NCI-H2196 (cell line): ENCODE measurements at regions not wholly inside any gene's neighbourhood (a gene's known extent, or its start where the extent isn't known, plus 50 kb on each side); places are given as distances from the start of the nearest gene placed in this dataset.

Experiments used
- DNase-seq: peaks from one replicate; lab custom pipeline; 2025; ENCODE audit not compliant: unreplicated experiment; lab: John Stamatoyannopoulos, UW

- DNase-seq, result no peak
Measured at GRCh38 chr16:79769928-79770243, 169.3 kb upstream of the MAF start.

DNA sequence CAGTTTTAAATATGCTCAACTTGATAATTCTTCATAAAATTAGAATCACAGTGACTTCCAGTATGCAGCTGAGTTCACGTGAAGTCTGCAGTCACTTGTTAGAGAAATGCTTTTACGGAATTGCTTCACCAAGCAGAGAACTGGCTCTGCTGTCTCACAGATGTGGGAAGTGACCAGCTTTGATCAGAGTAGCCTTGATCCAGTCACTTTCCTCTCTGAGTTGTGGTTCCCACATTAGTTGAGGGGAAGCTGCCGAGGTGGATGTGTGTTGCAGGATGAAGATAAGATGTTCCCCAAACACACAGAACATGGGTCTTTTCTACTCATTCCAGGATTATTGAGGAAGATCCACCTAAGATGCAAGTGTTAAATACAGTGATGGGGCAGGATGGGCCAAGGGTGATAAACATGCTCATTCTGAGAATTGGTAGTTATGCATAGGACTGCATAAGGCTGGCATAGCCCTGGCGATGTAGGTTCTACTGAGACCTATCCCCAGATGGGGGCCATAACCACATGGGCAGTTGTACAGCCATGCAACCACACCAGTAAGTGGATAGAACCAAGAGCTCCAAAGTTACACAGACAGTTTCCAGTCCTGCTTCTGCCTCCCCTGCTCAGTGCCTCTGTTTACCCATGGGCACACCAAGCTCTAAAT is 168.9 kb upstream of the MAF start:
- DNase-seq, result no peak

GRCh38 chr16:79768276-79768970 is 167.9 kb upstream of the MAF start:
- DNase-seq, result no peak

DNA sequence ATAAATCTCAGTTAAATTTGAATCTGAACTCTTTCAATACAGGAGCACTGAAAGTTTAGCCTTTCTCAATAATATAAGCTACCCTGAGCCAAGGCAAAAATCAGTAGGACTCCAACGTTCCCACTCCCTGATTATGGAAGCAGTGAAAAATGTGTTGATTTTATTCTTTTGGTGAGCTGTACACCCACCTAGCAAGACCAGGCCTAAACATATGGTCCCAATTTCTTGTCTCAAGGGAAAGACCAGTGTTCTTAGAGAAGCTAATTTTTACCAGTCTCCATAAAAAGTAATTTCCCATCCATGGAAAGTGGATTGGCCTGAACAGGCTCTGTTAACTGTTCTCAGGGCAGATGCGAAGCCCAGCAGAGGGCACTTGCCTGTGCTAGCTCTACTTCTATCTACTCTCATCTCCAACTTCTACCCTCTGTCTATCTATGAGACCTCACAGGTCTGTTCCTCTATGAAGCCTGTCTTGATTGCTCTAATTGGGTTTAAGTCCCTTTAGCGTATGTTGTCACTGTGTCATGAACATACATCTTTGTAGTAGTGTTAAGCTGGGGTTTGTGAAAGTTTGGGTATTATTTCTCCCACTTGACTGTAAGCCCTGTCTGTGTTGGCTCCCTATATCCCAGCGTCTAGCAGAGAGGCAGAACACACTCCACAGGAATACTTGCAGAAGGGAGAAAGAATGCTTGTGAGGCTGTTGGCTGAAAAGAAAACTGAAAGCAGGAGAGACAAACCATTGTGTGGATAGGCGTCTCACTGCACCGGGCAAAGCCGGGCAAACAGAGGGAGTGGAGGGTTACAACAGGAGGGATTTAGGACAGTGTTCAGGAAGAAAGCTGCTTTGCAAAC is 167.1 kb upstream of the MAF start:
- DNase-seq, result no peak

DNA sequence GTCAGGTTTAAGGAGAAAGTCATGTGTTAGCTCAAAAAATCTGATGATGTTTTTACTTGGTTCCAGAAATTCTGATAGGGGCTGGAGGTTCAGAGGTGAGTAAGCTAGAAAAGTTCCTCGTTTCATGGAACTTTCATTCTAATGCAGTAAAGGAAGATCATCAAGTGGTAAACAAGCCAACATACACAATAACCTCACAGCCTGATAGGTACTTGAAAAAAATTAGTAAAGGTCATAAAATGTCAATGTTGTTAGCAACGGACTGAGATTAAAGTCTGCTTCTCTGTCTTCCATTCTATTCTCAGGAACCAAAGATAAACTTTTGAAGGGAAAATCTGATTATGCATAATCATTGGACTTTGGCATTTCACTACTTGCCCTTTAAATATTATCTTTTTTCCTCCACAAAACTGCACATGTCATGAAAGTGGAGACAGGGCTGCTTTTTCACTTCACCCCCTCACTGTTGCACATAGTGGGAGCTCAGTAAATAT is 165.4 kb upstream of the MAF start:
- no peak for DNase-seq

GRCh38 chr16:79765431-79765830 is 164.9 kb upstream of the MAF start:
- DNase-seq, result no peak

GRCh38 chr16:79764415-79765110 is 164.0 kb upstream of the MAF start:
- DNase-seq, result no peak

GRCh38 chr16:79762217-79762616 is 161.7 kb upstream of the MAF start:
- no peak for DNase-seq

GRCh38 chr16:79758615-79759346 is 158.2 kb upstream of the MAF start:
- DNase-seq, result no peak

GRCh38 chr16:79757968-79758367 is 157.4 kb upstream of the MAF start:
- no peak for DNase-seq

GRCh38 chr16:79757163-79757562 is 156.6 kb upstream of the MAF start:
- no peak for DNase-seq

DNA sequence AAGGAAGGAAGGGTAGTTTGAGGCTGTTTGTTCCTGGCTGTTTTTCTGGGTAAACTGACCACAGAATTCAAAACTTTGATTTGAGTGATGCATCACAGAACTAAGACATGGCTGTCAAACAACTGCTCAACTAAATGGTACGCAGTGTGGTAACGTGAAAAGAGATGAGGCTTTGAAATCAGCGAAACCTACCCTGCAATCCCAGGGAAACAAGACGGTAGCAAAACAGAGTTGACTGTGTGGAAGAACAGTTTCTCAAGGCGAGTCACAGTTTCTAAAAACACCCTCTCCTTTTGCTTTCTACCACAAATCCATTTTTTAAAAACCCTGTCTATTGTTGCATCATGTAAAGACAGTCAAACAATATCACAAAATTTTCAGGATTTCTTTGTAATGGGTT is 156.0 kb upstream of the MAF start:
- DNase-seq, result no peak

GRCh38 chr16:79754501-79754900 is 154.0 kb upstream of the MAF start:
- no peak for DNase-seq

DNA sequence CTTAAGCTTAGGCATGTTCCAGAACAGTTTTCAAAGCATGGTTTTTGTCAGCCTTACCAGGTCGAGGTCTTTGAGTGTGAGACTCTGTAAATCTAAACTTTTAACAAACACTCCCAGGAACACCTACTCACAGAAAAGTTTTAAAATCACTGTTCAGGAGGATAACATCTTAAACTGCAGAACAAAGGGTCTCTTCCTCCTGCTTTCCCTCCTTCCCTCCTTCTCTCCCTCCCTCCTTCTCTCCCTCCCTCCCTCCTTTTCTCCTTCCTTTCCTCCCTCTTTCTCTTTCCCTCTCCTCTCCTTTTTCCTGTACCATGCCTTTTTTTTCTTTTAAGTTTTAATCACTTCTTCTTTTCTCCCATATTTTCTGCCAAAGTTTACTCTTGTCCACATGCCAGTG is 153.5 kb upstream of the MAF start:
- no peak for DNase-seq

- DNase-seq, result no peak
Measured at GRCh38 chr16:79753286-79753685, 152.7 kb upstream of the MAF start.

GRCh38 chr16:79752396-79752795 is 151.9 kb upstream of the MAF start:
- DNase-seq, result no peak

DNA sequence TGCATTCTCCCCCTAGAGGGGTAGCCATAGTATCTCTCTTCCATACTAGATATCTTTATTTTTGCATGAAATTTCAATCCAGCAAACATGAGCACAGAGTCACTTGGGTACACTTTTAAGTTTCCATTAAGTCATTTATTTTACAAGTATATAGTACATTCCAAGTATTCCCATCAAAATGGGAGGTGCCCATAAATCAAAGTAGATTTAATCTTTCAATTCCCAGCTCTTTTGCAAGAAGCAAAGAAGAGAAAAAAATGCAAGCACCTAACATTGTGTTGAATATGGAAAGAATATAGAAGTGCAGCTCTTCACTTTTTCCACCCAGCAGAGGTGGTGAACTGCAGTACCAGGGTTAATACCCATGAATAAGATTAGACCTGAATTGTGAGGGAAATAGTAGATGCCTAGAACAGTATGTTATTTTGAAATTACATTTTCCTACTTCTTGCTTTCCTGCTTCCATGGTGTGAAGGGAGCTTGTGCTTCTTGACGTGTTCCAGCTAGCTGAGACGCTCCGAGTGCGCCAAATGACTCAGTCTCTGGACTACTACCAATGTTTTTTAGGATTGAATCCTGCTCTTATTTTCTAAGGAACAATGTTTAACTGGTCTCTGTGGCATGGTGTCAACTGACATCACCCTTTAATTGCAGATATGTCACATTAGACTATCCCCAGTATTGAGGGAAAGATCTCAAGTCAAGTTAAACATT is 151.1 kb upstream of the MAF start:
- DNase-seq, result no peak

- no peak for DNase-seq
Measured at GRCh38 chr16:79750311-79750710, 149.8 kb upstream of the MAF start.

DNA sequence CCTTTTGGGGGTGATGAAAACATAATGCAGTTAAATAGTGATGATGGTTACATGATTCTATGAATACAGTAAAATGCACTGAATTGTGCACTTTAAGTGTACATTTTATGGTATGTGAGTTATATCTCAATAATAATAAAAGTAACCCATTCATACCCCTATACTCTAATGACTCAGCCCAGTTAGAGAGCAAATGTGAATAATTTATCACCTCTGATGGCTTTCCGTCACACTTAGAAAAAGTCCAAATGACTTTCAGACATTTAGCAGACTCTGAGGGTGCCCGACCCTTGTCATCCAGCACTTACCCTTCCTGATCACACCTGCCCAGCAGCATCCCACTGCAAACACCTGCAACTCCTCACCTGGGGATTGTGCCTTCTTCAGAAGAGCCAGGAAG is 148.1 kb upstream of the MAF start:
- no peak for DNase-seq

DNA sequence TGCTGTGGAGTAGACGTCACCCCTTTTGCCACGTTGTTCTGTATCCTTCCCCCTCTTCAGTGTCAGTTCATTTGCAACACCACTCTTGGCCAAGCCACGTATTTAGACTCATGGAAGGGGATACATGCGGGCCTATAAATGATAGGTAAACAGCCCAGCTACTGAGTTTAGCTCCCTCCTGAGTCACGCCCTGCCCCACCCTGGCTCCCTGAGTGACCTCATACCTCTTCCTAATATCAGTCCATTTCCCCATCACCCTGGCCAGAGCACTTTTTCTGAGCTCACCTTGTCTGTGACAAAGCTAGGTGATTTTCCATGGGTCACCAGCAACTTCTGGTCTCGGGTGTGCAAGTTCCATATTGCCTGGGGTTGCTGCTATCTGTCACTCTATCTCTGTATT is 147.2 kb upstream of the MAF start:
- no peak for DNase-seq
